ENCODE measurements at regions not wholly inside any gene's neighbourhood (a gene's known extent, or its start where the extent isn't known, plus 50 kb on each side); places are given as distances from the start of the nearest gene placed in this dataset.
A peak's percentile ranks its signal among the peaks of the same experiment; 100 is the strongest.
"Not testable (repeated sequence)": the region's sequence is repeated elsewhere in the genome, so short reads cannot be mapped to it uniquely, and the experiment has no call there.

- DNase-seq (ENCODE audit: low read depth), result peak; percentile 2
These were observed 55.7 kb downstream of the OR11H12 start for GRCh38 chr14:18656627-18657026.

DNA sequence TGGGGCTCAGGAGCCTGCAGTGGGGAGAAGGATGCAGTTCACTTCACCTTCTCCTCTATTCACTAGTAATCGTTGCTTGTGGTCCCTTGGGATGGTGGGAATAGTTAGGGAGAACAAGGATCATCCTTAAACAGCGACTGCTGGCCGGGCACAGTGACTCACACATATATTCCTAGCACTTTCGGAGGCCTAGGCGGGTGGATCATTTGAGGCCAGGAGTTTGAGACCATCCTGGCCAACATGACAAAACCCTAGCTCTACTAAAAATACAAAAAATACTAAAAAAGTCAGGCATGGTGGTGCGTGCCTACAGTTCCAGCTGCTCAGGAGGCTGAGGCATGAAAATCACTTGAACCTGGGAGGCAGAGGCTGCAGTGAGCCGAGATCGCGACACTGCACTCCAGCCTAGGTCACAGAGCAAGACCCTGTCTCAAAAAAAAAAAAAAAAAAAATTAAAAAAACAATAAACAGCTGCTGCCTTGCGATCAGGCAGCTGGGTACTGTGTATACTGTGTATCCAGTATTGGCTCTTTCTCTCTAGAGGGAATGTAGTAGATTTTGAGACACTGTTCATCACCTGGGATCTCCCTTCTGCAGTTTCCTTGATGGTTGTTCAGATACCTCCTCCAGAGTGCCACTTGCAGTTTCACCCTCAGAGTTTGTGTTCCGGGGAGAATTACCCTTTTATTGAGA is 59.1 kb downstream of the OR11H12 start:
- DNase-seq (ENCODE audit: low read depth), result peak; percentile 1

GRCh38 chr14:18660585-18660922 is 59.6 kb downstream of the OR11H12 start:
- peak; percentile 5 for DNase-seq (ENCODE audit: low read depth)

DNA sequence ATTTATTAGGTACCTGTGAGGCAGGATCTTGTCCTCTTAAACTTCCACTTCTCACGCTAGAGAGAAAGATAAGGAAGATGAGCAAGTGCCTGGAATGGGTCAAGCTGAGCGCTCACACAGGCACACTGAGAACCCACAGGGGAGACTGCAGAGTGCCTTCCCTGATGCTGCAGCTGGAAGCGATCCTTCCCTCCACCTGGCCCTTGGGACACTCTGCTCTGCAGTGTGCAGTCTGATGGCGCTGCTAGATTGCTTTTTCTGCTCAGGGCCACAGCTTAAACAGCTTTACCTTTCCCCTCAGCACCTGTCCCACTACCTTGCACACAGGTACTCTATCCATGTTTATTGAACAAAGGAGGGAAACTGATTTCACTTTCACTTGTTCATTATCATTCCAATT is 66.9 kb downstream of the OR11H12 start:
- not testable (repeated sequence) for DNase-seq (ENCODE audit: low read depth)

DNA sequence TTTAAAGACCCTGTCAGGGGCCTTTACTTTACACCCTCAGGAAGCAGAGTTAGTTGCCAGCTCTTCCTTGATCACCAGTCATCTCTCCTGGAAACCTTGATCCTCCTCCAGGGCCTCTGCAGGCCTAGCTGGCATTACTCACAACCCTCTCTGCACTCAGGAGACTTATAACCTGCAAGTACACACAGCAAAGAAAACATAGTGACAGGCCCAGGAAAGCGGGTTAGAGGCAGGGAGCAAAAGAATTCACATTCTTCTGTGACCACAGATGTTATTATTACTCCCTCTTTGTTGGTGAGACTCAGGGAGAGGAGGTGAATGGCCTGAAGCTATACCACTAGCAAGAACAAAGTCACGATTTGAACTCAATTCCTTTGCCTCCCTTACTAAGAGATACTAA is 87.4 kb downstream of the OR11H12 start:
- no peak for DNase-seq (ENCODE audit: low read depth)

All from fibroblast of gingiva (primary cell).